WTC11 (cell line): ENCODE measurements at regions not wholly inside any gene's neighbourhood (a gene's known extent, or its start where the extent isn't known, plus 50 kb on each side); places are given as distances from the start of the nearest gene placed in this dataset.
"Not testable (repeated sequence)": the region's sequence is repeated elsewhere in the genome, so short reads cannot be mapped to it uniquely, and the experiment has no call there.

ENCODE experiments used
- ATAC-seq: fragments of 200-7000 bp; cut with Tn5 transposase; 2 replicates; pipeline ENCODE4 v1.10.0; 2021; ENCODE audit warnings: mild to moderate bottlenecking, moderate library complexity
- CTCF ChIA-PET: fragments of 300-600 bp; sonication (Branson Sonifier 250); formaldehyde crosslinking; loops from one replicate; lab custom pipeline; 2021; ENCODE audit warnings: antibody characterized with exemption; lab: Charles Lee
- POLR2A ChIA-PET: fragments of 350-600 bp; sonication (Branson Sonifier 250); formaldehyde crosslinking; loops from one replicate; lab custom pipeline; 2021; ENCODE audit warnings: antibody characterized with exemption; lab: Charles Lee
- DNase-seq: peaks from one replicate; pipeline ENCODE4 v3.0.0; 2021; ENCODE audit warnings: low spot score
- H3K27ac Mint-ChIP-seq: 2 replicates; pipeline ENCODE4 v1.8.0; 2021; ENCODE audit warnings: mixed read lengths
- H3K27me3 Mint-ChIP-seq: 2 replicates; pipeline ENCODE4 v1.8.0; 2021; ENCODE audit warnings: low read depth, mild to moderate bottlenecking, moderate library complexity, mixed read lengths
- H3K36me3 Mint-ChIP-seq: 2 replicates; pipeline ENCODE4 v1.8.0; 2021; ENCODE audit warnings: mixed read lengths
- H3K4me1 Mint-ChIP-seq: 2 replicates; pipeline ENCODE4 v1.8.0; 2022; ENCODE audit warnings: mixed read lengths
- H3K4me3 Mint-ChIP-seq: 2 replicates; pipeline ENCODE4 v1.8.0; 2021; ENCODE audit warnings: mild to moderate bottlenecking, moderate library complexity, mixed read lengths
- H3K9me3 Mint-ChIP-seq: 2 replicates; pipeline ENCODE4 v1.8.0; 2021; ENCODE audit warnings: mixed read lengths
- ATF3 ChIP-seq: sonication (generic); formaldehyde crosslinking; conservative IDR thresholded peaks from 2 replicates; pipeline ENCODE4 v1.8.1; 2022; ENCODE audit warnings: mild to moderate bottlenecking, missing genetic modification reagents
- CREB1 ChIP-seq: sonication (generic); formaldehyde crosslinking; IDR thresholded peaks from 2 replicates; pipeline ENCODE4 v1.8.0; 2023; ENCODE audit warnings: mild to moderate bottlenecking, missing genetic modification reagents
- CREM ChIP-seq: sonication (generic); formaldehyde crosslinking; IDR thresholded peaks from 2 replicates; pipeline ENCODE4 v1.8.1; 2022; ENCODE audit warnings: mild to moderate bottlenecking, missing genetic modification reagents, moderate library complexity
- ETV6 ChIP-seq: sonication (generic); formaldehyde crosslinking; IDR thresholded peaks from 2 replicates; pipeline ENCODE4 v1.8.1; 2022; ENCODE audit warnings: mild to moderate bottlenecking, missing genetic modification reagents
- FOXP1 ChIP-seq: sonication (generic); formaldehyde crosslinking; IDR thresholded peaks from 2 replicates; pipeline ENCODE4 v1.8.0; 2022; ENCODE audit warnings: missing genetic modification reagents, mild to moderate bottlenecking, moderate library complexity, borderline replicate concordance
- GRHL2 ChIP-seq: fragments of 250-450 bp; sonication (Bioruptor Pico); IDR thresholded peaks from 2 replicates; pipeline ENCODE4 v1.8.0; 2022; ENCODE audit warnings: mild to moderate bottlenecking, moderate library complexity; ENCODE audit not compliant: insufficient replicate concordance, severe bottlenecking
- IRF2 ChIP-seq: sonication (generic); formaldehyde crosslinking; IDR thresholded peaks from 2 replicates; pipeline ENCODE4 v1.8.0; 2022; ENCODE audit warnings: low read depth, missing genetic modification reagents, borderline replicate concordance
- NFE2L1 ChIP-seq: sonication (generic); formaldehyde crosslinking; IDR thresholded peaks from 2 replicates; pipeline ENCODE4 v1.8.1; 2023; ENCODE audit warnings: missing genetic modification reagents
- NFYB ChIP-seq: sonication (generic); formaldehyde crosslinking; conservative IDR thresholded peaks from 2 replicates; pipeline ENCODE4 v1.8.0; 2022; ENCODE audit warnings: low read depth, missing genetic modification reagents
- NR2C2 ChIP-seq: sonication (generic); formaldehyde crosslinking; IDR thresholded peaks from 2 replicates; pipeline ENCODE4 v1.8.0; 2022; ENCODE audit warnings: mild to moderate bottlenecking, missing genetic modification reagents
- PREB ChIP-seq: sonication (generic); formaldehyde crosslinking; IDR thresholded peaks from 2 replicates; pipeline ENCODE4 v1.8.1; 2022; ENCODE audit warnings: mild to moderate bottlenecking, missing genetic modification reagents, moderate library complexity, borderline replicate concordance
- TEAD1 ChIP-seq: sonication (generic); formaldehyde crosslinking; IDR thresholded peaks from 2 replicates; pipeline ENCODE4 v1.8.0; 2022; ENCODE audit warnings: mild to moderate bottlenecking, missing genetic modification reagents
- ZNF121 ChIP-seq: sonication (generic); formaldehyde crosslinking; IDR thresholded peaks from 2 replicates; pipeline ENCODE4 v1.8.0; 2023; ENCODE audit warnings: missing genetic modification reagents
- ZNF263 ChIP-seq: sonication (generic); formaldehyde crosslinking; IDR thresholded peaks from 2 replicates; pipeline ENCODE4 v1.8.1; 2022; ENCODE audit warnings: low read depth, mild to moderate bottlenecking, moderate library complexity, missing genetic modification reagents
- ZNF671 ChIP-seq: fragments of 250-450 bp; sonication (Bioruptor Pico); IDR thresholded peaks from 2 replicates; pipeline ENCODE4 v1.8.0; 2021; ENCODE audit warnings: mild to moderate bottlenecking

GRCh38 chr15:30830961-30831360, 72.8 kb upstream of the FAN1 start:
- Mint-ChIP-seq H3K27me3 (no peaks in the 10 kb centered on the region), H3K4me1 (peaks cover 8% of the 10 kb centered on the region; the same call in 1 of the 2 replicates), H3K36me3 (peaks cover 8% of the 10 kb centered on the region; the same call in 1 of the 2 replicates), H3K4me3 (no peak overlapping the region), H3K9me3 (no peaks in the 10 kb centered on the region), H3K27ac (peak overlapping the region; percentile 9)
- CTCF ChIA-PET, result interaction anchor here (1.0 kb wide), 1 partner anchor 28 kb away, joined by 4 read pairs; no protein-coding TSS in a partner anchor
- DNase-seq (no peak), ATAC-seq (no peak)
- TF ChIP-seq ZNF671, result no peak
- TF ChIP-seq TEAD1 (CRISPR knock-in tag), result no peak
- TF ChIP-seq NR2C2, result no peak
- TF ChIP-seq FOXP1 (CRISPR knock-in tag), result no peak
- no peak for TF ChIP-seq NFYB (CRISPR knock-in tag)
- TF ChIP-seq ZNF121 (CRISPR knock-in tag), result no peak
- no peak for TF ChIP-seq IRF2 (CRISPR knock-in tag)
- no peak for TF ChIP-seq PREB (CRISPR knock-in tag)
- TF ChIP-seq NFE2L1 (CRISPR knock-in tag), result no peak
- TF ChIP-seq CREB1, result no peak
- TF ChIP-seq ATF3 (CRISPR knock-in tag), result no peak
- no peak for TF ChIP-seq CREM (CRISPR knock-in tag)
- TF ChIP-seq GRHL2 (CRISPR knock-in tag), result no peak
- TF ChIP-seq ZNF263 (CRISPR knock-in tag), result no peak
- TF ChIP-seq ETV6 (CRISPR knock-in tag), result no peak
- POLR2A ChIA-PET, result no interaction called here

GRCh38 chr15:30833379-30833778, 70.3 kb upstream of the FAN1 start:
- ATAC-seq, H3K9me3 Mint-ChIP-seq, H3K27me3 Mint-ChIP-seq, H3K4me1 Mint-ChIP-seq, H3K4me3 Mint-ChIP-seq, POLR2A ChIA-PET, DNase-seq, H3K36me3 Mint-ChIP-seq, H3K27ac Mint-ChIP-seq: not testable (repeated sequence)
- CTCF ChIA-PET, result interaction anchor here (1.2 kb wide), 1 partner anchor 26 kb away, joined by 3 read pairs; no protein-coding TSS in a partner anchor

GRCh38 chr15:30841639-30842038, 62.1 kb upstream of the FAN1 start:
- ATAC-seq, H3K27me3 Mint-ChIP-seq, H3K36me3 Mint-ChIP-seq, H3K4me3 Mint-ChIP-seq, CTCF ChIA-PET, DNase-seq, H3K9me3 Mint-ChIP-seq, H3K4me1 Mint-ChIP-seq, POLR2A ChIA-PET, H3K27ac Mint-ChIP-seq: not testable (repeated sequence)

- ATAC-seq, result peak; percentile 59
- POLR2A ChIA-PET, H3K36me3 Mint-ChIP-seq, CTCF ChIA-PET, H3K27ac Mint-ChIP-seq, H3K9me3 Mint-ChIP-seq, H3K4me1 Mint-ChIP-seq, DNase-seq, H3K4me3 Mint-ChIP-seq, H3K27me3 Mint-ChIP-seq: not testable (repeated sequence)
These were observed 60.8 kb upstream of the FAN1 start for GRCh38 chr15:30842798-30843472.

GRCh38 chr15:30845536-30845935, 58.2 kb upstream of the FAN1 start:
- DNase-seq, H3K27me3 Mint-ChIP-seq, H3K4me1 Mint-ChIP-seq, POLR2A ChIA-PET, ATAC-seq, H3K4me3 Mint-ChIP-seq, H3K36me3 Mint-ChIP-seq, H3K9me3 Mint-ChIP-seq: not testable (repeated sequence)
- CTCF ChIA-PET, result interaction anchor here (1.9 kb wide), 1 partner anchor 14 kb away, joined by 13 read pairs; no protein-coding TSS in a partner anchor
- H3K27ac Mint-ChIP-seq, result peak overlapping the region; percentile 32; the same call in 1 of the 2 replicates
